ENCODE measurements at regions not wholly inside any gene's neighbourhood (a gene's known extent, or its start where the extent isn't known, plus 50 kb on each side); places are given as distances from the start of the nearest gene placed in this dataset.

- no peak for DNase-seq (ENCODE audit: low read depth)
- in situ Hi-C loops (cut with HindIII; ENCODE audit: low sequenced_read_pairs), result no loop called here
These were observed 374.2 kb downstream of the EFNA5 start for GRCh38 chr5:107296572-107296971.

DNA sequence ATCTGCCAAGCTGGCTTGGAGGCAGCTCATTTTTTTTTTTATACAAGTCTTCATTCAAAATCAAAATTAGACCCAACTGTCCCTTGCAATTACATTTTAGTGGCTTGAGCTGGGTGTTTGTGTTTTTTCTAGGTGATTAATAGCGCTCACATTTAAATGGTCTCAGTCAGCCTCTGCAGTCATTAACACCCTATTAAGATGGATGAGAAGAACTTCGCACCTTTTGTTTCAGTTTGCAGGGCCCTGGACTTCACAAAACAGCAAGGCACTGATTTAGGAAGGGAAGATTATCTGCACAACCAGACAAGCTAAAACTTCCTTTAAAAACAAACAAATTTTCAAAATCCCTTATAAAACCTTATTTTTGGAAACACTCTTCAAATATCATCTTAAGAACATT is 374.8 kb downstream of the EFNA5 start:
- DNase-seq (ENCODE audit: low read depth), result no peak
- in situ Hi-C loops (cut with HindIII; ENCODE audit: low sequenced_read_pairs), result no loop called here

More at GRCh38 chr5:107296572-107296971, 374.2 kb downstream of the EFNA5 start:
- H3K4me3 ChIP-seq (ENCODE audit: low read depth, low read length), result no peak overlapping the region
- TF ChIP-seq, protein P1, sequence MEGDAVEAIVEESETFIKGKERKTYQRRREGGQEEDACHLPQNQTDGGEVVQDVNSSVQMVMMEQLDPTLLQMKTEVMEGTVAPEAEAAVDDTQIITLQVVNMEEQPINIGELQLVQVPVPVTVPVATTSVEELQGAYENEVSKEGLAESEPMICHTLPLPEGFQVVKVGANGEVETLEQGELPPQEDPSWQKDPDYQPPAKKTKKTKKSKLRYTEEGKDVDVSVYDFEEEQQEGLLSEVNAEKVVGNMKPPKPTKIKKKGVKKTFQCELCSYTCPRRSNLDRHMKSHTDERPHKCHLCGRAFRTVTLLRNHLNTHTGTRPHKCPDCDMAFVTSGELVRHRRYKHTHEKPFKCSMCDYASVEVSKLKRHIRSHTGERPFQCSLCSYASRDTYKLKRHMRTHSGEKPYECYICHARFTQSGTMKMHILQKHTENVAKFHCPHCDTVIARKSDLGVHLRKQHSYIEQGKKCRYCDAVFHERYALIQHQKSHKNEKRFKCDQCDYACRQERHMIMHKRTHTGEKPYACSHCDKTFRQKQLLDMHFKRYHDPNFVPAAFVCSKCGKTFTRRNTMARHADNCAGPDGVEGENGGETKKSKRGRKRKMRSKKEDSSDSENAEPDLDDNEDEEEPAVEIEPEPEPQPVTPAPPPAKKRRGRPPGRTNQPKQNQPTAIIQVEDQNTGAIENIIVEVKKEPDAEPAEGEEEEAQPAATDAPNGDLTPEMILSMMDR (IDR thresholded peaks at IDR 0.05; ENCODE audit: low read depth, low read length, missing control alignments), result no peak

GRCh38 chr5:107294669-107295068 is 376.1 kb downstream of the EFNA5 start:
- no peak overlapping the region for H3K4me3 ChIP-seq (ENCODE audit: low read depth, low read length)
- TF ChIP-seq, protein P1 (IDR thresholded peaks at IDR 0.05; ENCODE audit: low read depth, low read length, missing control alignments), result no peak
- DNase-seq (ENCODE audit: low read depth), result no peak
- in situ Hi-C loops (cut with HindIII; ENCODE audit: low sequenced_read_pairs), result no loop called here

More for the DNA sequence above, 374.8 kb downstream of the EFNA5 start:
- no peak overlapping the region for H3K4me3 ChIP-seq (ENCODE audit: low read depth, low read length)
- TF ChIP-seq, protein P1 (IDR thresholded peaks at IDR 0.05; ENCODE audit: low read depth, low read length, missing control alignments), result no peak

- in situ Hi-C loops (cut with HindIII; ENCODE audit: low sequenced_read_pairs), result no loop called here
- TF ChIP-seq, protein P1 (IDR thresholded peaks at IDR 0.05; ENCODE audit: low read depth, low read length, missing control alignments), result no peak
- H3K4me3 ChIP-seq (ENCODE audit: low read depth, low read length), result no peak overlapping the region
- DNase-seq (ENCODE audit: low read depth), result no peak
These were observed 376.6 kb downstream of the EFNA5 start for GRCh38 chr5:107294211-107294550.

GRCh38 chr5:107293541-107294210 is 377.1 kb downstream of the EFNA5 start:
- no peak for DNase-seq (ENCODE audit: low read depth)
- H3K4me3 ChIP-seq (ENCODE audit: low read depth, low read length), result no peak overlapping the region
- in situ Hi-C loops (cut with HindIII; ENCODE audit: low sequenced_read_pairs), result no loop called here
- TF ChIP-seq, protein P1 (IDR thresholded peaks at IDR 0.05; ENCODE audit: low read depth, low read length, missing control alignments), result no peak

DNA sequence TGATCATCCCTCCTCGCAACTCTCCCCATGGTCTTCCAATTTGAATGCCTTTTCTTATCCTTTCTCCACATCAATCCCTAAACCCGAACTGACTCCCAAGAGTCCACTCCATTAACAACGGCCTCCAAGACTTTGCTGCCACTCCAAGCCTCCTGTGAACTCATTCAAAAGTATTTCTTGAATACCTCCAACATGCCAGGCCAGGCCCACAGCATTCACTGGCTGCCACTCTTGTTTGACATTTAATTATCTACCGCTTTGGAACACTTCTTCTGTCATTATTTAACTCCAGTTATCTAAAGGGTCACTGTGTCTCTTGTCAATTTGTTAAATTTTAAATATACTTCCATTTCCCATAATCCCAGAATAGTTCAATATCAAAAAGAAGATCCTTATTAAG is 378.9 kb downstream of the EFNA5 start:
- no peak overlapping the region for H3K4me3 ChIP-seq (ENCODE audit: low read depth, low read length)
- DNase-seq (ENCODE audit: low read depth), result no peak
- in situ Hi-C loops (cut with HindIII; ENCODE audit: low sequenced_read_pairs), result no loop called here
- TF ChIP-seq, protein P1 (IDR thresholded peaks at IDR 0.05; ENCODE audit: low read depth, low read length, missing control alignments), result no peak
